ENCODE measurements at regions not wholly inside any gene's neighbourhood (a gene's known extent, or its start where the extent isn't known, plus 50 kb on each side); places are given as distances from the start of the nearest gene placed in this dataset.
A peak's percentile ranks its signal among the peaks of the same experiment; 100 is the strongest.

DNA sequence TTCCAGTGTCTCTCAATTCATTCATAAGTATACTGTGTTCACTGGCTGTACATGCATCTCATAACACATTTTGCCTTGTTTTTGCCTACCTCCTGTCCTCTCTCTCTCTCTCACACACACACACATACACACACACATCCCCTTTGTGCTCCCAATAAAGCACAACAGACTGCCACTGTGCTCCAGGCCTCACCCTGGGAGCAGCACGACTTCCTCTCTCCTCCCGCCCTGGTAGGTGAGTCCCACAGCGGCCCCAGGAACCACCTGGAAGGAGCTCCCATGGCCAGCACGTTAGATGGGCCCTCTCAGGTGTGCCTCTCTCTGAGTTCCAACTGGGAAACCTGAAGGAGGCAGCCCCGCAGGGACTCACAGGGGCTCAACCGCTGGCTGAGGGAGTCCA is 65.4 kb downstream of the MARCHF4 start:
- CTCF ChIA-PET = no interaction called here

DNA sequence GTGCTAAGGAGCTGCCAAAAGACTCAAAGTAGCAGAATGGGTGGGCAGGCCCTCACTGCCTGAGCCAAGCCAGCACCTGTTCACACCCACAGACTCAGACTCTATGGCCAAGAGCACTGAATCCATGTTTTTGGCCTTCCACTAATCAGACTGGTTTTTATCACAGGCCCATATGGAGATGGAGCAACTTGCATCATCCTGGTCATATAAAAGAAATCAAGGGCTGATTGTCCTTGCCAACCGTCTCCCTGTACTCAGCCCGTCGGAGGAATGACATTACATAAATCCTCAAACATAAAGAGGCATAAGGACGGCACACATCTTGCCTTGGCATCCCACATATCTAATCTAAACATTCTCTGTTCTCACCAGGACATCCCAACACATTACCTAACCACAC is 66.7 kb downstream of the MARCHF4 start:
- H3K4me2 ChIP-seq = no peak overlapping the region
- DNase-seq (ENCODE audit: low read depth in 1 of 2, low spot score in 1 of 2) (no peak), FAIRE-seq (no peak), ATAC-seq (no peak)
- ChIA-PET POLR2A (no interaction called here), CTCF (no interaction called here)
- no peaks in the 10 kb centered on the region for H3K4me1 ChIP-seq
- no peaks in the 10 kb centered on the region for H3K9me3 ChIP-seq
- WGBS (ENCODE audit: missing lambda C conversion rate) = 88% methylated on average over 4 of the region's 4 CpGs
- TF ChIP-seq ZFP36 (IDR thresholded peaks at IDR 0.05; ENCODE audit: borderline replicate concordance, partially characterized antibody) (no peak), CHD4 (IDR thresholded peaks at IDR 0.05; ENCODE audit: borderline replicate concordance) (no peak), KDM5A (IDR thresholded peaks at IDR 0.05) (no peak), FOXS1 (CRISPR knock-in tag; IDR thresholded peaks at IDR 0.05) (no peak), EHMT2 (IDR thresholded peaks at IDR 0.05; ENCODE audit: low read depth) (no peak)
- no peak overlapping the region for H3K4me3 ChIP-seq
- H3K27ac ChIP-seq = no peak overlapping the region

More for the DNA sequence above, 65.4 kb downstream of the MARCHF4 start:
- POLR2A ChIA-PET = no interaction called here
- ATAC-seq (no peak), FAIRE-seq (no peak), DNase-seq (ENCODE audit: low read depth in 1 of 2, low spot score in 1 of 2) (no peak)
- H3K9me3 ChIP-seq = no peaks in the 10 kb centered on the region
- no peak overlapping the region for H3K4me3 ChIP-seq
- no peak overlapping the region for H3K4me2 ChIP-seq
- H3K4me1 ChIP-seq = no peaks in the 10 kb centered on the region
- TF ChIP-seq, protein P1, sequence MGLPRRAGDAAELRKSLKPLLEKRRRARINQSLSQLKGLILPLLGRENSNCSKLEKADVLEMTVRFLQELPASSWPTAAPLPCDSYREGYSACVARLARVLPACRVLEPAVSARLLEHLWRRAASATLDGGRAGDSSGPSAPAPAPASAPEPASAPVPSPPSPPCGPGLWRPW (IDR thresholded peaks at IDR 0.05) = no peak
- TF ChIP-seq GATA3 (IDR thresholded peaks at IDR 0.05; ENCODE audit: borderline replicate concordance) = no peak
- no peak for TF ChIP-seq TP53 (CRISPR knock-in tag; IDR thresholded peaks at IDR 0.05)
- TF ChIP-seq, protein P2, sequence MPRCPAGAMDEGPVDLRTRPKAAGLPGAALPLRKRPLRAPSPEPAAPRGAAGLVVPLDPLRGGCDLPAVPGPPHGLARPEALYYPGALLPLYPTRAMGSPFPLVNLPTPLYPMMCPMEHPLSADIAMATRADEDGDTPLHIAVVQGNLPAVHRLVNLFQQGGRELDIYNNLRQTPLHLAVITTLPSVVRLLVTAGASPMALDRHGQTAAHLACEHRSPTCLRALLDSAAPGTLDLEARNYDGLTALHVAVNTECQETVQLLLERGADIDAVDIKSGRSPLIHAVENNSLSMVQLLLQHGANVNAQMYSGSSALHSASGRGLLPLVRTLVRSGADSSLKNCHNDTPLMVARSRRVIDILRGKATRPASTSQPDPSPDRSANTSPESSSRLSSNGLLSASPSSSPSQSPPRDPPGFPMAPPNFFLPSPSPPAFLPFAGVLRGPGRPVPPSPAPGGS (IDR thresholded peaks at IDR 0.05) = no peak
- TF ChIP-seq ZSCAN20 (CRISPR knock-in tag; IDR thresholded peaks at IDR 0.05) = no peak
- no peak for TF ChIP-seq CHD4 (IDR thresholded peaks at IDR 0.05; ENCODE audit: borderline replicate concordance)
- TF ChIP-seq FOSL2 (IDR thresholded peaks at IDR 0.05) = no peak
- TF ChIP-seq FOSL2 (CRISPR knock-in tag; IDR thresholded peaks at IDR 0.05) = no peak
- 88% methylated on average over 5 of the region's 6 CpGs for WGBS (ENCODE audit: missing lambda C conversion rate)
- no peak overlapping the region for H3K27ac ChIP-seq

DNA sequence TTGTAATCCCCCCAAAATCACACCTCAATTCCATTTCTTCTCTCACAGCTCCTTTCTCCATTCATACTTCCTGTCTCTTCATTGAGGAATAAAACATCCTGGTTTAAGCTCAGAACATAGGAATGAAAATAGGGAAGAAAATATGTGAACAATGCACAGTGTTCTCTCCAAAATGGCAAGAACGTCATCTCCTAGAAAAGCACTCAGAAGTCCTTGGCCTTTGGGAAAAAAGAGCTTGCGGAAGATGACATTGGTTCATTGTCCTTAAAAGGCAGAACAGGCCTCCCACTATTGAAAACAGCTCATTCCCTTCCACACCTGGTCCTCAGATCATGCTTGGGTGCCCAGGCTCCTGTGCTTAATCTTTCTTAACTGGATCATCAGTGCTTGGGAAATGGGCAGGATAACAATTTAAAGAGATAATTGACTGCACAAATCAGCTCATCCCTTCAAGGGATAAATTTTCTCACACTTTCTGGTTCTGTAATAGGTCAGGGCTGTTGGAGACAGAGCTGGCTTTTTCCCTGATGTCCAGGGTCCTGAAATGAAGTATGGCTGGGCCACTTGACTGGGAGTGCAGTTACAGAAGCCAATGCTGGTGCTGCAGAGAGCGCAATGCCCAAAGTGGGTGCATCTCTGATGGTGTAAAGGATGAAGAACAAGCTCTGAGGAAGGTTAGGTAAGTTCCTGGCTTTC is 69.2 kb downstream of the MARCHF4 start:
- TF ChIP-seq, protein P3, sequence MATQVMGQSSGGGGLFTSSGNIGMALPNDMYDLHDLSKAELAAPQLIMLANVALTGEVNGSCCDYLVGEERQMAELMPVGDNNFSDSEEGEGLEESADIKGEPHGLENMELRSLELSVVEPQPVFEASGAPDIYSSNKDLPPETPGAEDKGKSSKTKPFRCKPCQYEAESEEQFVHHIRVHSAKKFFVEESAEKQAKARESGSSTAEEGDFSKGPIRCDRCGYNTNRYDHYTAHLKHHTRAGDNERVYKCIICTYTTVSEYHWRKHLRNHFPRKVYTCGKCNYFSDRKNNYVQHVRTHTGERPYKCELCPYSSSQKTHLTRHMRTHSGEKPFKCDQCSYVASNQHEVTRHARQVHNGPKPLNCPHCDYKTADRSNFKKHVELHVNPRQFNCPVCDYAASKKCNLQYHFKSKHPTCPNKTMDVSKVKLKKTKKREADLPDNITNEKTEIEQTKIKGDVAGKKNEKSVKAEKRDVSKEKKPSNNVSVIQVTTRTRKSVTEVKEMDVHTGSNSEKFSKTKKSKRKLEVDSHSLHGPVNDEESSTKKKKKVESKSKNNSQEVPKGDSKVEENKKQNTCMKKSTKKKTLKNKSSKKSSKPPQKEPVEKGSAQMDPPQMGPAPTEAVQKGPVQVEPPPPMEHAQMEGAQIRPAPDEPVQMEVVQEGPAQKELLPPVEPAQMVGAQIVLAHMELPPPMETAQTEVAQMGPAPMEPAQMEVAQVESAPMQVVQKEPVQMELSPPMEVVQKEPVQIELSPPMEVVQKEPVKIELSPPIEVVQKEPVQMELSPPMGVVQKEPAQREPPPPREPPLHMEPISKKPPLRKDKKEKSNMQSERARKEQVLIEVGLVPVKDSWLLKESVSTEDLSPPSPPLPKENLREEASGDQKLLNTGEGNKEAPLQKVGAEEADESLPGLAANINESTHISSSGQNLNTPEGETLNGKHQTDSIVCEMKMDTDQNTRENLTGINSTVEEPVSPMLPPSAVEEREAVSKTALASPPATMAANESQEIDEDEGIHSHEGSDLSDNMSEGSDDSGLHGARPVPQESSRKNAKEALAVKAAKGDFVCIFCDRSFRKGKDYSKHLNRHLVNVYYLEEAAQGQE (IDR thresholded peaks at IDR 0.05) = peak; percentile 26; the same call in 1 of the 2 replicates
- no peak for TF ChIP-seq MAZ (IDR thresholded peaks at IDR 0.05; ENCODE audit: borderline replicate concordance, low read depth, low read length)
- Histone ChIP-seq H3K27ac (no peak overlapping the region), H3K4me1 (peaks cover 18% of the 10 kb centered on the region), H3K4me3 (no peak overlapping the region), H3K9me3 (no peaks in the 10 kb centered on the region), H3K4me2 (no peak overlapping the region)
- DNase-seq (ENCODE audit: low read depth in 1 of 2, low spot score in 1 of 2) (no peak), FAIRE-seq (no peak), ATAC-seq (no peak)
- CTCF ChIA-PET = interaction anchor here (1.0 to 1.6 kb wide), 2 partner anchors 20 to 88 kb away, joined by 3 read pairs; no protein-coding TSS in a partner anchor
- POLR2A ChIA-PET = no interaction called here
- WGBS (ENCODE audit: missing lambda C conversion rate) = 95% methylated on average over 3 of the region's 3 CpGs

DNA sequence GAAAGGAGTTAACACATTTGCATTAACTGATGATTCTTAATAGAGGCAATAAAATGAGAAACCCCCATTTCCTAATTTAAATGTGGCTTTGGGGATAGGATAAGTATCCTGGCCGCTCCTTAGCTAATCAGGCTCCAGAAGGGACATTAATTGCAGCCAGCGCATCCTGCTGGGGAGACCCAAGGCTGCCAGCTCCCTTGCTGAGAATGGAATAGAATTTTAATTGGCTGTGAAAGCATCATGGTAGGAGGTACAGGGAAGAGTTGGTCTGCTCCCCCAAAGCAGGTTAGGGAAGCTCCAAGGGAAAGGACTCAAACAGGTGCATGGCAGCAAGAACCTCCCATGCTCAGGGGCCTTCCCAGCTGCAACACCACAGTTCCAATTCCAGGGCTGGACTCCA is 71.4 kb downstream of the MARCHF4 start:
- Histone ChIP-seq H3K9me3 (no peaks in the 10 kb centered on the region), H3K4me3 (no peak overlapping the region), H3K4me2 (no peak overlapping the region), H3K4me1 (peaks cover 18% of the 10 kb centered on the region), H3K27ac (no peak overlapping the region)
- DNase-seq (ENCODE audit: low read depth in 1 of 2, low spot score in 1 of 2) = no peak
- TF ChIP-seq, protein P4, sequence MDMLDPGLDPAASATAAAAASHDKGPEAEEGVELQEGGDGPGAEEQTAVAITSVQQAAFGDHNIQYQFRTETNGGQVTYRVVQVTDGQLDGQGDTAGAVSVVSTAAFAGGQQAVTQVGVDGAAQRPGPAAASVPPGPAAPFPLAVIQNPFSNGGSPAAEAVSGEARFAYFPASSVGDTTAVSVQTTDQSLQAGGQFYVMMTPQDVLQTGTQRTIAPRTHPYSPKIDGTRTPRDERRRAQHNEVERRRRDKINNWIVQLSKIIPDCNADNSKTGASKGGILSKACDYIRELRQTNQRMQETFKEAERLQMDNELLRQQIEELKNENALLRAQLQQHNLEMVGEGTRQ (IDR thresholded peaks at IDR 0.05) = no peak
- TF ChIP-seq EP300 (IDR thresholded peaks at IDR 0.05) = no peak
- ChIA-PET CTCF (interaction anchor here (2.0 kb wide), 1 partner anchor 10 kb away, joined by 5 read pairs; no protein-coding TSS in a partner anchor), POLR2A (no interaction called here)
- ATAC-seq = no peak
- WGBS (ENCODE audit: missing lambda C conversion rate) = 83% methylated on average over 2 of the region's 2 CpGs
- FAIRE-seq = no peak
